H9 (cell line): ENCODE measurements at regions not wholly inside any gene's neighbourhood (a gene's known extent, or its start where the extent isn't known, plus 50 kb on each side); places are given as distances from the start of the nearest gene placed in this dataset.

Experiments used
- DNase-seq: peaks from one replicate; pipeline ENCODE4 v3.0.0-alpha.2; 2017
- H2AFZ ChIP-seq: one replicate; pipeline ENCODE4 v1.6.1; 2013; ENCODE audit warnings: mild to moderate bottlenecking, low read length, control low read depth, moderate library complexity
- H2AK5ac ChIP-seq: 2 replicates; pipeline ENCODE4 v1.6.1; 2013; ENCODE audit warnings: low read length, control low read depth, mixed read lengths; ENCODE audit not compliant: insufficient read length
- H2BK120ac ChIP-seq: one replicate; pipeline ENCODE4 v1.6.1; 2013; ENCODE audit warnings: low read depth, mild to moderate bottlenecking, low read length, control low read depth, inconsistent platforms; ENCODE audit not compliant: poor library complexity, severe bottlenecking
- H2BK12ac ChIP-seq: 2 replicates; pipeline ENCODE4 v1.6.1; 2013; ENCODE audit warnings: low read length, control low read depth, mixed read lengths, low read depth; ENCODE audit not compliant: insufficient read length
- H2BK15ac ChIP-seq: 2 replicates; pipeline ENCODE4 v1.6.1; 2013; ENCODE audit warnings: low read depth, low read length, control low read depth
- H2BK20ac ChIP-seq: one replicate; pipeline ENCODE4 v1.6.1; 2013; ENCODE audit warnings: low read depth, mild to moderate bottlenecking, low read length, control low read depth, inconsistent platforms; ENCODE audit not compliant: poor library complexity, severe bottlenecking
- H2BK5ac ChIP-seq: 2 replicates; pipeline ENCODE4 v1.6.1; 2013; ENCODE audit warnings: low read length, control low read depth, mixed read lengths; ENCODE audit not compliant: insufficient read length
- H3K14ac ChIP-seq: 2 replicates; pipeline ENCODE4 v1.6.1; 2013; ENCODE audit warnings: low read length, control low read depth; ENCODE audit not compliant: insufficient read depth
- H3K18ac ChIP-seq: 2 replicates; pipeline ENCODE4 v1.6.1; 2013; ENCODE audit warnings: low read depth, mild to moderate bottlenecking, mixed read lengths, low read length, control low read depth; ENCODE audit not compliant: insufficient read length
- H3K23ac ChIP-seq: 2 replicates; pipeline ENCODE4 v1.6.1; 2013; ENCODE audit warnings: low read length, control low read depth, mixed read lengths, low read depth; ENCODE audit not compliant: insufficient read length
- H3K23me2 ChIP-seq: 2 replicates; pipeline ENCODE4 v1.6.1; 2013; ENCODE audit warnings: low read depth, mild to moderate bottlenecking, mixed read lengths, low read length, control low read depth; ENCODE audit not compliant: insufficient read length, poor library complexity, severe bottlenecking
- H3K27ac ChIP-seq: 2 replicates; pipeline ENCODE4 v1.5.1; 2013; ENCODE audit warnings: low read length, control low read depth, mixed read lengths, low read depth; ENCODE audit not compliant: insufficient read length
- H3K27me3 ChIP-seq: 2 replicates; pipeline ENCODE4 v1.6.1; 2013; ENCODE audit warnings: low read length, control low read depth, inconsistent platforms; ENCODE audit not compliant: insufficient read depth
- H3K4ac ChIP-seq: 2 replicates; pipeline ENCODE4 v1.6.1; 2013; ENCODE audit warnings: low read depth, mild to moderate bottlenecking, control low read depth, inconsistent platforms, low read length, moderate library complexity
- H3K4me1 ChIP-seq: 2 replicates; pipeline ENCODE4 v1.6.1; 2013; ENCODE audit warnings: low read length, control low read depth, inconsistent platforms; ENCODE audit not compliant: insufficient read depth
- H3K4me2 ChIP-seq: 2 replicates; pipeline ENCODE4 v1.6.1; 2013; ENCODE audit warnings: low read length, control low read depth, mixed read lengths; ENCODE audit not compliant: insufficient read length, insufficient read depth
- H3K56ac ChIP-seq: 2 replicates; pipeline ENCODE4 v1.6.1; 2013; ENCODE audit warnings: low read depth, mild to moderate bottlenecking, mixed read lengths, low read length, control low read depth; ENCODE audit not compliant: insufficient read length
- H3K79me1 ChIP-seq: 2 replicates; pipeline ENCODE4 v1.6.1; 2013; ENCODE audit warnings: low read depth, mild to moderate bottlenecking, moderate library complexity, low read length, control low read depth, inconsistent platforms; ENCODE audit not compliant: insufficient read depth, poor library complexity, severe bottlenecking
- H3K79me2 ChIP-seq: 2 replicates; pipeline ENCODE4 v1.6.1; 2013; ENCODE audit warnings: low read length, control low read depth, inconsistent platforms; ENCODE audit not compliant: insufficient read depth
- H3K9ac ChIP-seq: 2 replicates; pipeline ENCODE4 v1.6.1; 2013; ENCODE audit warnings: low read length, control low read depth, mixed read lengths; ENCODE audit not compliant: insufficient read length; ENCODE audit errors: extremely low read depth
- H3K9me3 ChIP-seq: one replicate; pipeline ENCODE4 v1.6.1; 2013; ENCODE audit warnings: low read depth, low read length, inconsistent platforms; ENCODE audit not compliant: control insufficient read depth
- H3T11ph ChIP-seq: one replicate; pipeline ENCODE4 v1.6.1; 2013; ENCODE audit warnings: mild to moderate bottlenecking, low read length, control low read depth, inconsistent platforms
- H4K20me1 ChIP-seq: one replicate; pipeline ENCODE4 v1.6.1; 2013; ENCODE audit not compliant: control insufficient read depth, insufficient read length, insufficient read depth
- H4K5ac ChIP-seq: 2 replicates; pipeline ENCODE4 v1.6.1; 2013; ENCODE audit warnings: low read depth, mild to moderate bottlenecking, mixed read lengths, low read length, control low read depth; ENCODE audit not compliant: insufficient read length
- H4K8ac ChIP-seq: replicated peaks from 2 replicates; pipeline ENCODE4 v1.6.1; 2013; ENCODE audit warnings: low read length, control low read depth, mixed read lengths, low read depth; ENCODE audit not compliant: insufficient read length
- H4K91ac ChIP-seq: 2 replicates; pipeline ENCODE4 v1.6.1; 2013; ENCODE audit warnings: low read depth, mild to moderate bottlenecking, moderate library complexity, mixed read lengths, low read length, control low read depth; ENCODE audit not compliant: insufficient read length
- H3K27ac Mint-ChIP-seq, 3 experiments: 2 replicates in 2 of 3; 3 replicates in 1 of 3; pipeline ENCODE4 v1.8.0; 2020 to 2021; ENCODE audit warnings: mixed read lengths in 3 of 3, mild to moderate bottlenecking in 1 of 3, moderate library complexity in 1 of 3
- H3K27me3 Mint-ChIP-seq: 2 replicates; pipeline ENCODE4 v1.8.0; 2021; ENCODE audit warnings: low read depth, mild to moderate bottlenecking, moderate library complexity, mixed read lengths
- H3K36me3 Mint-ChIP-seq, 3 experiments: 2 replicates in 2 of 3; 3 replicates in 1 of 3; pipeline ENCODE4 v1.8.0; 2020 to 2021; ENCODE audit warnings: low read depth in 3 of 3, mixed read lengths in 3 of 3; ENCODE audit not compliant: insufficient read depth in 1 of 3
- H3K4me1 Mint-ChIP-seq, 2 experiments: 2 replicates each; pipeline ENCODE4 v1.8.0; 2020; ENCODE audit warnings: mixed read lengths in 2 of 2
- H3K4me3 Mint-ChIP-seq, 2 experiments: 2 replicates in 1 of 2; 3 replicates in 1 of 2; pipeline ENCODE4 v1.8.0; 2020 to 2021; ENCODE audit warnings: mild to moderate bottlenecking in 2 of 2, mixed read lengths in 2 of 2, moderate library complexity in 1 of 2
- H3K9me3 Mint-ChIP-seq, 2 experiments: 2 replicates in 1 of 2; 3 replicates in 1 of 2; pipeline ENCODE4 v1.8.0; 2020; ENCODE audit warnings: mild to moderate bottlenecking in 2 of 2, mixed read lengths in 2 of 2, moderate library complexity in 1 of 2
- CTCF ChIP-seq: fragments of 200-600 bp; sonication (generic); conservative IDR thresholded peaks from 3 replicates; pipeline ENCODE4 v1.8.0; 2021; ENCODE audit warnings: antibody characterized with exemption, mild to moderate bottlenecking

GRCh38 chr1:95865769-95866168, 631.8 kb downstream of the RWDD3 start:
- no peaks in the 10 kb centered on the region for H3K79me2 ChIP-seq
- no peak overlapping the region for H3K14ac ChIP-seq
- Mint-ChIP-seq H3K9me3 (no peaks in the 10 kb centered on the region; a peak in 1 of 5 replicates), H3K27me3 (no peaks in the 10 kb centered on the region), H3K4me1 (no peaks in the 10 kb centered on the region), H3K4me3 (no peak overlapping the region), H3K27ac (no peak overlapping the region), H3K36me3 (no peaks in the 10 kb centered on the region)
- no peak overlapping the region for H4K91ac ChIP-seq
- H2BK5ac ChIP-seq = no peak overlapping the region
- no peak overlapping the region for H3K4ac ChIP-seq
- H4K20me1 ChIP-seq = no peaks in the 10 kb centered on the region
- no peak overlapping the region for H4K8ac ChIP-seq
- H3K79me1 ChIP-seq = no peaks in the 10 kb centered on the region
- DNase-seq = no peak
- no peak overlapping the region for H2BK12ac ChIP-seq
- no peak overlapping the region for H2BK120ac ChIP-seq
- no peak overlapping the region for H3K9ac ChIP-seq
- H3K27ac ChIP-seq = no peak overlapping the region
- H3K4me1 ChIP-seq = no peaks in the 10 kb centered on the region
- no peak overlapping the region for H2AFZ ChIP-seq
- no peak overlapping the region for H2AK5ac ChIP-seq
- no peak for TF ChIP-seq CTCF
- no peak overlapping the region for H3T11ph ChIP-seq
- no peaks in the 10 kb centered on the region for H3K23me2 ChIP-seq
- no peaks in the 10 kb centered on the region for H3K27me3 ChIP-seq
- no peak overlapping the region for H3K18ac ChIP-seq
- no peaks in the 10 kb centered on the region for H3K9me3 ChIP-seq
- H2BK20ac ChIP-seq = no peak overlapping the region
- no peak overlapping the region for H3K23ac ChIP-seq
- no peak overlapping the region for H2BK15ac ChIP-seq
- no peak overlapping the region for H4K5ac ChIP-seq
- H3K4me2 ChIP-seq = no peak overlapping the region
- no peak overlapping the region for H3K56ac ChIP-seq
